Kidney (tissue), 13 donors: ENCODE measurements at regions not wholly inside any gene's neighbourhood (a gene's known extent, or its start where the extent isn't known, plus 50 kb on each side); places are given as distances from the start of the nearest gene placed in this dataset.

Experiments
- DNase-seq, 5 donors: peaks; one replicate each; pipeline ENCODE4 v3.0.0-alpha.2; 2013 to 2020
- FAIRE-seq: peaks from 2 replicates; lab custom pipeline; 2012; peaks lifted over from hg19 to GRCh38; lab: Jason Lieb, UNC
- H3K27ac ChIP-seq, 2 donors: one replicate each; pipeline ENCODE4 v1.7.0; 2013; ENCODE audit warnings: low read depth in 2 of 2, low read length in 2 of 2, inconsistent platforms in 1 of 2
- H3K27me3 ChIP-seq: one replicate; pipeline ENCODE4 v1.7.1; 2013; ENCODE audit warnings: low read length, inconsistent platforms; ENCODE audit not compliant: control insufficient read depth, insufficient read depth
- H3K36me3 ChIP-seq, 3 donors: one replicate each; pipeline versions ENCODE4 v1.7.0 to v1.7.1; 2013; ENCODE audit warnings: low read length in 3 of 3, control low read depth in 1 of 3, inconsistent platforms in 1 of 3; ENCODE audit not compliant: insufficient read depth in 3 of 3, control insufficient read depth in 2 of 3
- H3K4me1 ChIP-seq, 3 donors: one replicate each; pipeline versions ENCODE4 v1.7.0 to v1.7.1; 2013; ENCODE audit warnings: low read length in 3 of 3, inconsistent platforms in 1 of 3, low read depth in 1 of 3; ENCODE audit not compliant: control insufficient read depth in 2 of 3, insufficient read depth in 2 of 3
- H3K4me3 ChIP-seq, 3 donors: one replicate each; pipeline versions ENCODE4 v1.7.0 to v1.8.1; 2013; ENCODE audit warnings: low read length in 3 of 3, control low read depth in 1 of 3, inconsistent platforms in 1 of 3
- H3K9ac ChIP-seq, 3 donors: one replicate each; pipeline versions ENCODE4 v1.7.0 to v1.7.1; 2013; ENCODE audit warnings: low read length in 3 of 3, control low read depth in 1 of 3, inconsistent platforms in 1 of 3
- H3K9me3 ChIP-seq, 3 donors: one replicate each; pipeline versions ENCODE4 v1.7.0 to v1.7.1; 2013; ENCODE audit warnings: low read length in 3 of 3, control low read depth in 1 of 3, inconsistent platforms in 1 of 3; ENCODE audit not compliant: control insufficient read depth in 2 of 3, insufficient read depth in 1 of 3
- CTCF ChIP-seq: IDR thresholded peaks from 3 replicates; pipeline ENCODE4 v1.5.1; 2012; ENCODE audit warnings: mild to moderate bottlenecking, moderate library complexity, borderline replicate concordance; ENCODE audit not compliant: insufficient read depth; ENCODE audit errors: extremely low read depth
- intact Hi-C: fragments of 100-400 bp; cut with DNase I; formaldehyde crosslinking; loops from one replicate; pipeline ENCODE4 v1.11.1; 2022
- donor health status: control.
- donor health status: control.
- donor health status: control.
- donor health status: control.
- donor health status: control.
- donor health status: DM: yes; HTN: yes; CAD: no.
- donor health status: Normal renal cell carcinoma (clear cell type).

- no peak overlapping the region for H3K27ac ChIP-seq
- H3K9ac ChIP-seq: no peak overlapping the region
- no peaks in the 10 kb centered on the region for H3K9me3 ChIP-seq
- peaks cover 0 to 2% (median 0%) of the 10 kb centered on the region in 3 donors for H3K4me1 ChIP-seq
- H3K27me3 ChIP-seq: no peaks in the 10 kb centered on the region
- FAIRE-seq (no peak), DNase-seq (no peak)
- TF ChIP-seq CTCF: no peak
- no peak overlapping the region for H3K4me3 ChIP-seq
- intact Hi-C loops: no loop called here
- H3K36me3 ChIP-seq: no peaks in the 10 kb centered on the region
These were observed 347.4 kb downstream of the SIPA1L2 start for GRCh38 chr1:232282498-232282897.

- H3K9me3 ChIP-seq: no peaks in the 10 kb centered on the region
- DNase-seq (no peak), FAIRE-seq (no peak)
- H3K4me3 ChIP-seq: no peak overlapping the region
- peaks cover 0 to 2% (median 0%) of the 10 kb centered on the region in 3 donors for H3K4me1 ChIP-seq
- no peaks in the 10 kb centered on the region for H3K36me3 ChIP-seq
- no peak overlapping the region for H3K9ac ChIP-seq
- intact Hi-C loops: no loop called here
- TF ChIP-seq CTCF: no peak
- H3K27ac ChIP-seq: no peak overlapping the region
- no peaks in the 10 kb centered on the region for H3K27me3 ChIP-seq
These were observed 349.0 kb downstream of the SIPA1L2 start for GRCh38 chr1:232280910-232281309.

GRCh38 chr1:232279909-232280400, 350.0 kb downstream of the SIPA1L2 start:
- Histone ChIP-seq H3K4me1 (peaks cover 0 to 2% (median 0%) of the 10 kb centered on the region in 3 donors), H3K27me3 (no peaks in the 10 kb centered on the region), H3K9me3 (no peaks in the 10 kb centered on the region), H3K4me3 (no peak overlapping the region), H3K36me3 (no peaks in the 10 kb centered on the region), H3K9ac (no peak overlapping the region), H3K27ac (no peak overlapping the region)
- FAIRE-seq (no peak), DNase-seq (no peak)
- intact Hi-C loops: no loop called here
- TF ChIP-seq CTCF: no peak

GRCh38 chr1:232278925-232279324, 351.0 kb downstream of the SIPA1L2 start:
- DNase-seq (no peak), FAIRE-seq (no peak)
- H3K27ac ChIP-seq: no peak overlapping the region
- peaks cover 0 to 2% (median 0%) of the 10 kb centered on the region in 3 donors for H3K4me1 ChIP-seq
- intact Hi-C loops: no loop called here
- no peaks in the 10 kb centered on the region for H3K36me3 ChIP-seq
- H3K9me3 ChIP-seq: no peaks in the 10 kb centered on the region
- no peaks in the 10 kb centered on the region for H3K27me3 ChIP-seq
- TF ChIP-seq CTCF: no peak
- no peak overlapping the region for H3K9ac ChIP-seq
- no peak overlapping the region for H3K4me3 ChIP-seq
